Putamen (tissue), 1 donor: ENCODE measurements at regions not wholly inside any gene's neighbourhood (a gene's known extent, or its start where the extent isn't known, plus 50 kb on each side); places are given as distances from the start of the nearest gene placed in this dataset.
"Not testable (repeated sequence)": the region's sequence is repeated elsewhere in the genome, so short reads cannot be mapped to it uniquely, and the experiment has no call there.

Source experiments
- DNase-seq: peaks from one replicate; pipeline ENCODE4 v3.0.0-alpha.2; 2016; ENCODE audit warnings: low spot score

DNA sequence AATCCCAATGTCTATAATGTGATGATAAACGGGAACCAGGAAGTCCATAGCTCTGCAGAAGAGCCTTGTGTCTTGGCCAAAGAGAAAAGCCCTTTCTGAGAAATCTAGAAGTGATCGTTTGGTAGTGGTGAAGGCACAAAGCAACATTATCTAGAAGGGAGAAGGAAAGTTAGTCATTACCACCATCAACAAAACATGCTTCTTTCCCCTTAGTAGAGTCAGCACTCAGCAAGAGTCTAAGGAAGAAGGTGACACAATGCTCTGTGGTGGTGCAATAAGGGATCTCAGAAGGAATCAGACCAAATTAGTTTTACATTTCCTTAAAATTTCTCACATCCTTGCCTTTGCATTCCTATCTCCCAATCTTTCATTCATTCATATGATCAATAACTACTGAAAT is 134.4 kb upstream of the PRDX6 start:
- DNase-seq: no peak

- no peak for DNase-seq
These were observed 132.9 kb upstream of the PRDX6 start for GRCh38 chr1:173344034-173344743.

- no peak for DNase-seq
These were observed 129.8 kb upstream of the PRDX6 start for GRCh38 chr1:173347282-173347818.

GRCh38 chr1:173352635-173353034 is 124.5 kb upstream of the PRDX6 start:
- DNase-seq: not testable (repeated sequence)

- no peak for DNase-seq
These were observed 123.8 kb upstream of the PRDX6 start for GRCh38 chr1:173353350-173353749.

DNA sequence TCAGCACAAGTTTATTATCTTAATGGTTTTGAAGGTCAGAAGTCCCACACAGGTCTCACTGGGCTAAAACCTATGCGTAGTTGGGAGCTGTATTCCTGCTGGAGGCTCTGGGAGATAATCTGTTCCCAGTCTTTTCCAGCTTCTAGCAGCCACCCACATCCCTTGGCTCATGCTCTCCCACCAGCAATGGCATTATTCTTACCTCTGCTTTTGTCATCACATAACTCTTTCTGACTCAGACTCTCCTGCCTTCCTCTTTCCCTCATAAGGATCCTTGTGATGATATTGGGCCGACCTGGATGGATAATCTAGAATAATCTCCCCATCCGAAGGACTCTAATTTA is 122.2 kb upstream of the PRDX6 start:
- DNase-seq: no peak

GRCh38 chr1:173355281-173356031 is 121.7 kb upstream of the PRDX6 start:
- DNase-seq: peak; percentile 54

DNA sequence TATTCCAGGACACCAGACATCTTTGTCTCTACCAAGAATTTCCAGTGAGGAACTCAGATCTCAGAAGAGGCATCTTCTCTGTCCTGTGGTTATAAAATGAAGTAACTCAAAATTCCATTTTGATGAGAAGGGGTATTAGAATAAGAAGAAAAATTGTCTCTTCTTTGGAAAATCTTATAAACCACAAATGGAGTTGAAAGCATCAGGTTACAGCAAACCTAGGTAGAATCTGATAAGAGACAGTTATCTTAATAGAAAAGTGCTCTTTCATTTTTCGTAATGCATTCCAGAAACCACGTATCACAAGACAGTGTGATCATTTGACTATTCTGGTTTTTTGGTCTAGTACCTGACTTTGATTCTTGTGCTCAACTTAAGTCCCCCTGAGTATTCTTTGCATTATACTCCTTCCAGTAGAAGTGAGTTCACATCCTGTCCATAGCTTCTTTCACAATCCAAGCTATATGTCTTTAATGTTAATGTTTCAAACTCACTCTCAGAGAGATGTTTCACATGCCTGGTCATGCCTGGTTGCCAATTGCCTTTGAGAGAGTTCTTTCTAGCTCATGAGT is 120.9 kb upstream of the PRDX6 start:
- no peak for DNase-seq

DNA sequence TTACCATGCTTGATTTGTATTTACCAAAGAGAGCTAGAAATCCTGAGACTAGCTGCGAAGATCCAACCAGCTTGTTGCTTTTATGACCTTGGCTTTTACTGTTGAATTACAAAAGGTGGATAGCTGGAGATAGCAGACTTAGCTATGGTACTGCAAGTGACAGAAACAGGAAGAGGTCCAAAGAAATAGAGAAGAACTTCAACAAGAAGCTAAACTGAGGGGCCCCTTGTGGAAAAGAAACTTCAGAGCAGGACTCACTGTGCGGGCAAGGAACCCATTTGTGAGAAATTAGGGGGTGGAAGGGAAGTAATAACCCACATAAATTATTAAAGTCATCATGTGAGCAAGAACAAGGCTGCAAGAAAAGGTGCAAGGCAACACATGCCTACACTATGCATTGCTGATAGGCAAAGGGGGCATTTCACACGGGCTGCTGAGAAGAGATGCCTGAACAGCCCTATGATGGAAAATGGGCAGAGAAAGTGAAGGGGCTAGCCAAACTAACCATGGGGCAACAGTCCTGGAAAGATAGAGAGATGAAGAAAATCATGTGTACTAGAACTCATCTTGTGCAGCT is 116.6 kb upstream of the PRDX6 start:
- DNase-seq: no peak

DNA sequence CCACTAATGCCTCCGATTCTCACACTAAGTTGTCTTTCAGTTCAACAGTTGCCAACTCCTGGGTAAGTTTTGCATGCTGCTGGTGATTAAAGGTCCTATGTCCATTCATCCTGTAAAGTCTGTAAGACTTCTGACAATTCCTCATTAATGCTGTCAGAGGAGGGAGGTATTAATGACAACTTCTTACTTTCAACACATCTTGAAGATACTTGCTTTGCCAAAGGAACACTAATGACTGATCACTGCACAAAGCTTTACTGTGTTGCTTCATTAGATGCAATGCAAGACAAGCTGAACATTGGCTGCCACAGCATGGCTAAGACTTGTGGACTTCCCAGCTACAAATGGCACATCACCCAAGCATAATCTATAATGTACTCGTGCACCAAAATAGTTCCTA is 114.6 kb upstream of the PRDX6 start:
- no peak for DNase-seq

DNA sequence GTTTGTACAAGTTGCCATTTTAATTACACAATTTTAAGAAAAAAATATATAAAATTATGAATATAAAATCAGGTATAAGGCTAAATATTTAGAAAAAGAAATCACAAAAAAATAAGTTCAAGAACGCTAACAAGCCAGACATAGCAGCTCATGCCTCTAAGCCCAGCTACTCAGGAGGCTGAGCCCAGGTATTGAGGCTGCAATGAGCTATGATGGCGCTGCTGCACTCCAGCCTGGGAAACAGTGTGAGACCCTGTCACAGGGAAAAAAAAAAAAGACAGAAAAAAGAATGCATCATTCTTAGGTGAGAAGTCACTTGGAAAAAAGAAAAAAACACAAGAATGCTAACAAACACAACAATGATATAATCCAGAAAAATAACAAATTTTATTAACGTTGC is 112.3 kb upstream of the PRDX6 start:
- DNase-seq: no peak

DNA sequence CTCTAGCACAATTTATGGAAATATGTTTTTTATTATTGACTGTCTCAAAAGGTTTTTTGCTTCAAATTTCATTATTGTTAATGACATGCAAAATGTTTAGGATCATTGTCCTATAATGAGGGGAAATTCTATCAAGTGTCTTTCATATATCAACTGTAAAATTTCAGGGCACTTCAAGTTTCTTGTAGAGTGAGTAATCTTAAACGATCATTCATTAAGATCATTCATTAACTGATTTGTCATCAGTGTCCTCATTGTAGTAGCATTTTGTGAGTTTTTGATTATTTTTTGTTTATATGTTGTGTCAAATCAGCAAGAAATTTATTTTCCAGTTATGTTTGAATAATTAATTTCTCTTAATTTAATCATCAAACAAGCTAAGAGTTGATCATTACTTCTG is 111.8 kb upstream of the PRDX6 start:
- DNase-seq: no peak

DNA sequence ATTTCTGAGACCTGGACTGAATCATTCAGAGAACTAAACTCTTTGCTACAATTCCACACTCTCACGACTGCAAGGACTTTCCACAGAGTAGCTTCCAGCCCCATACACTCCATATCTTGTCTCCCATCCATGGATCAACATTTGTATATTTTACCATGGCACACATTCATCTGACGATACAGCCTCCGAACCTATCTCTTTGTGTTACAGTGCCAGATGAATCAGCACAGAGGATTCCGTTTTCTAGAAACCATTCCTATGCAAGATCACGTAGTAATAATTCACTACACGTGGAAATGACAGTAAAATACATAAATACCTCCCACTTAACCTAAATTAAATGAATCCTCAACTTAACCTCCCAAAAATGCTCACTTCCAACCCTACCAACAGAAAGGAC is 110.0 kb upstream of the PRDX6 start:
- DNase-seq: no peak

DNA sequence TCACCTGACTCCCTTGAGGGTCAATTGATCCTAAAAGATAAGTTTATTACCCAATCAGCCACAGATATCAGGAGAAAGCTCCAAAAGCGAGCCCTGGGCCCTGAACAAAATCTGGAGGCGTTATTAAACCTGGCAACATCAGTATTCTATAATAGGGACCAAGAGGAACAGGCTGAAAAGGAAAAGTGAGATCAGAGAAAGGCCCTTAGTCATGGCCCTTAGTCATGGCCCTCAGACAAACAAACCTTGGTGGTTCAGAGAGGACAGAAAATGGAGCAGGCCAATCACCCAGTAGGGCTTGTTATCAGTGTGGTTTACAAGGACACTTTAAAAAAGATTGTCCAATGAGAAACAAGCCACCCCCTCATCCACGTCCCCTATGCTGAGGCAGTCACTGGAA is 106.5 kb upstream of the PRDX6 start:
- not testable (repeated sequence) for DNase-seq

GRCh38 chr1:173376065-173376464 is 101.1 kb upstream of the PRDX6 start:
- not testable (repeated sequence) for DNase-seq

GRCh38 chr1:173377266-173377665 is 99.9 kb upstream of the PRDX6 start:
- DNase-seq: no peak

DNA sequence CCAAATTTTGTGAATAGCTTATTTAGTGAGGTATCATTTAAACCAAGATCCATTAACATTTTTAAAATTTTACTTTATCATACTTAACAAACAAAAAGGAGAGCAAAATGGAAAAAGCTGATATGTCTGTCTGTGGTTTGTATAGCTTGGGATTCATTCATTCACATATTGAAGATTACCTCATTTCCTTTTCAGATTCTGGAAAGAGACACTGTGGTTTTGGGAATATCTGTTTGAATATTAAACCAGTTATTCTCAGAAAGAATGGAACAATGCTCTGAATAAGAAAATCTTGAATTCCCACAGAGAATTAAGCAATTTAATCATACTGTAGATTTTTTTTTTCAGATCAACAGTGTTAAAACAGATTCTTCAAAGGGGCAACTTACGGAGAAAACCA is 93.8 kb upstream of the PRDX6 start:
- no peak for DNase-seq

DNA sequence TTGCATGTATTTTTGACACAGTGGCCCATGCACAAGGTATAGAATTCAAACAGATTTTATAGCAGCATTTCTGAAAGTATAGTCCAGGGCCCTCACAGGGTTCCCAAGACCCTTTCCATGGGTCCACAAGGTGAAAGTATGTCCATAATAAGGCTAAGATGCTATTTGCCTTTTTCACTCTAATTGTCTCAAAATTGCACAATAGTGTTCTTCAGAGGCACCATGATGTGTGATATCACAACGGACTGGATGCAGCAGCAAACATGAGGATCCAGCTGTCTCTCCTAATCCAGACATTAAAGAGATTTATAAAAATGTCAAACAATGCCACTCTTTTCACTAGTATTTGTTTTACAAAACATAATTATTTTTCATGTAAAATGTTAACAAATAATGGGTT is 88.8 kb upstream of the PRDX6 start:
- DNase-seq: no peak

DNA sequence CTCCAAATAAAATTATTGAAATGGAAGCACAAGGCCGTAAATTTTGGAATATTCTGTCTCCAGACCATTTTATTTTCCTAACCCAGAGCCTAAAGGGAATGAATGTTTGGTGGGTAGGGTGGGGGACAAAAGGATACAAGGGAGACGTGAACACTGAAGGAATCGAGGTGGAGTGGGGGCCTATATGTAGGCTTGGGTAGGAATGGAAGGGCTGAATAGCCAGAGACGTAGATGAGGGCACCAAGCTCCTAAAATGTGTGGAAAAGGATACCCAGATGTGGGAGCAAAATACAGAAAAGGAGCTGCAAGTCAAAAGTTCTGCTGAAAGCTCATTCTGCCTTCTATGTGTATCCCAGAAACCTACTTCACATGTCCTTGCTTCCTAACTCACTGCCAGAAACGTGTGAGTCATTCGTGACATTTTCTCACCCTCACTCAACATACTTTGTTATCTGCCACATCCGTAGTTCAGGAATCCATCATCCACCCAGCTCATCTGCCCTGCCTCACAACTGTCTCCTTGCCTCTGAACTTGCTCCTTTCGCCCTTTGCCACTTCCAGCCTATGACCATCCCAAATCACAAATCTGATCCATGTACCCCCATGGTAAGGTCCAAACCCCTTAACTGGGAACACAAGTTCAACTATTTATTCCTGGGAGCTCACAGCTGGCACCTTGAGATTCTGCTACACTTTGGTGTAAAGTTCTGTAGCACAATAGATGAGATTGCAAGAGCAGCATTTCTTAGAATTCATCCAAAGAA is 84.1 kb upstream of the PRDX6 start:
- peak; percentile 19 for DNase-seq

- DNase-seq: no peak
These were observed 83.5 kb upstream of the PRDX6 start for GRCh38 chr1:173393659-173394000.

DNA sequence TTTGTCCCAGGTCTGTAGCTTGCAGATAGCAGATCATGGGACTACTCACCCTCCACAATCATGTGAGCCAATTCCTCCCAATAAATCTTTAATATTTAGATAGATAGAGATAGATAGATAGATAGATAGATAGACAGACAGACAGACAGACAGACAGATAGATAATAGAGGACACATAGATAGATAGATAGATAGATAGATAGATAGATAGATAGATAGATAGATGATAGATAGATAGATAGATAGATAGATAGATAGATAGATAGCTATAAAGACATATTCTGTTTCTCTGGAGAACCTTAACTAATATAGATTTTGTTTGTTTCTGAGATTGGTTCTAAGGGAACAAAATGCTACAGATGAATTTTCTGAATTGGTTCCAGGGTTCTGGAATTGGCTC is 82.3 kb upstream of the PRDX6 start:
- DNase-seq: not testable (repeated sequence)

- DNase-seq: no peak
These were observed 81.4 kb upstream of the PRDX6 start for GRCh38 chr1:173395762-173396161.
